RWPE1 (cell line): ENCODE measurements at regions not wholly inside any gene's neighbourhood (a gene's known extent, or its start where the extent isn't known, plus 50 kb on each side); places are given as distances from the start of the nearest gene placed in this dataset.
"Not testable (repeated sequence)": the region's sequence is repeated elsewhere in the genome, so short reads cannot be mapped to it uniquely, and the experiment has no call there.

ENCODE experiments used
- CTCF ChIA-PET: fragments of 350-600 bp; sonication (Branson Sonifier 250); formaldehyde crosslinking; extraction: SDS; loops from one replicate; lab custom pipeline; 2021; lab: Yijun Ruan, JAX
- POLR2A ChIA-PET: fragments of 400-600 bp; formaldehyde crosslinking; extraction: SDS; loops from one replicate; lab custom pipeline; 2020; ENCODE audit warnings: antibody characterized with exemption; ENCODE audit not compliant: low non-redundant PET; lab: Yijun Ruan, JAX
- DNase-seq: peaks from one replicate; pipeline ENCODE4 v3.0.0; 2012; ENCODE audit warnings: low spot score
- H3K27ac ChIP-seq: fragments of 450-650 bp; 2 replicates; pipeline ENCODE4 v1.5.1; 2017
- TF ChIP-seq, protein P1 (sequence below): fragments of 450-650 bp; conservative IDR thresholded peaks from 2 replicates; pipeline ENCODE4 v1.5.1; 2017; ENCODE audit warnings: low read depth, mild to moderate bottlenecking

- DNase-seq = no peak
- ChIA-PET CTCF (no interaction called here), POLR2A (no interaction called here)
- TF ChIP-seq, protein P1, sequence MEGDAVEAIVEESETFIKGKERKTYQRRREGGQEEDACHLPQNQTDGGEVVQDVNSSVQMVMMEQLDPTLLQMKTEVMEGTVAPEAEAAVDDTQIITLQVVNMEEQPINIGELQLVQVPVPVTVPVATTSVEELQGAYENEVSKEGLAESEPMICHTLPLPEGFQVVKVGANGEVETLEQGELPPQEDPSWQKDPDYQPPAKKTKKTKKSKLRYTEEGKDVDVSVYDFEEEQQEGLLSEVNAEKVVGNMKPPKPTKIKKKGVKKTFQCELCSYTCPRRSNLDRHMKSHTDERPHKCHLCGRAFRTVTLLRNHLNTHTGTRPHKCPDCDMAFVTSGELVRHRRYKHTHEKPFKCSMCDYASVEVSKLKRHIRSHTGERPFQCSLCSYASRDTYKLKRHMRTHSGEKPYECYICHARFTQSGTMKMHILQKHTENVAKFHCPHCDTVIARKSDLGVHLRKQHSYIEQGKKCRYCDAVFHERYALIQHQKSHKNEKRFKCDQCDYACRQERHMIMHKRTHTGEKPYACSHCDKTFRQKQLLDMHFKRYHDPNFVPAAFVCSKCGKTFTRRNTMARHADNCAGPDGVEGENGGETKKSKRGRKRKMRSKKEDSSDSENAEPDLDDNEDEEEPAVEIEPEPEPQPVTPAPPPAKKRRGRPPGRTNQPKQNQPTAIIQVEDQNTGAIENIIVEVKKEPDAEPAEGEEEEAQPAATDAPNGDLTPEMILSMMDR = no peak
- no peak overlapping the region for H3K27ac ChIP-seq
Observed at GRCh38 chr20:48451401-48451800, 376.4 kb downstream of the PREX1 start.

GRCh38 chr20:48448666-48449600 lies 378.9 kb downstream of the PREX1 start:
- DNase-seq = no peak
- ChIA-PET CTCF (interaction anchor here (0.7 to 1.1 kb wide), 4 partner anchors 171 to 723 kb away, joined by 3 to 4 read pairs (median 3); no protein-coding TSS in a partner anchor), POLR2A (no interaction called here)

GRCh38 chr20:48447456-48447855 lies 380.3 kb downstream of the PREX1 start:
- ChIA-PET CTCF (interaction anchor here (0.6 to 1.1 kb wide), 2 partner anchors 174 to 271 kb away, joined by 3 to 6 read pairs; no protein-coding TSS in a partner anchor), POLR2A (no interaction called here)
- no peak overlapping the region for H3K27ac ChIP-seq
- DNase-seq = no peak
- TF ChIP-seq, protein P1 = no peak

More at GRCh38 chr20:48448666-48449600, 378.9 kb downstream of the PREX1 start:
- H3K27ac ChIP-seq = no peak overlapping the region
- TF ChIP-seq, protein P1 = no peak

DNA sequence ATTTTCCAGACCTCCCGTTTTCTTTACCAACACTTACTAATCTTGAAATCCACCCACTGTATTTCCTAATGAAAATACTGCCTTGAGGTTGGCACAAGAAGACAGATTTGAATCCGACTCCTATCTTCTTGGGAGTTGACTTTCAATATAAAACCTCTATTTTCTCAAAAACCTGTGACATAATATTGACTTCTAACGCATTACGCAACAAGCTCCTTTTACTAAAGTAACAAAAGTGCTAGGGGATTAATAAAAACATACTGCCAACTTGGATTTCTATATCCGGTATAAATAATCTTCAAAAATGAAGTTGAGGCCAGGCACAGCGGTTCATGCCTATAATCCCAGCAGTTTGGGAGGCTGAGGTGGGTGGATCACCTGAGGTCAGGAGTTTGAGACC lies 382.0 kb downstream of the PREX1 start:
- POLR2A ChIA-PET = no interaction called here
- CTCF ChIA-PET = interaction anchor here (0.7 to 1.4 kb wide), 3 partner anchors 149 to 175 kb away, joined by 3 to 10 read pairs (median 3); no protein-coding TSS in a partner anchor
- no peak overlapping the region for H3K27ac ChIP-seq
- no peak for DNase-seq
- TF ChIP-seq, protein P1 = no peak

DNA sequence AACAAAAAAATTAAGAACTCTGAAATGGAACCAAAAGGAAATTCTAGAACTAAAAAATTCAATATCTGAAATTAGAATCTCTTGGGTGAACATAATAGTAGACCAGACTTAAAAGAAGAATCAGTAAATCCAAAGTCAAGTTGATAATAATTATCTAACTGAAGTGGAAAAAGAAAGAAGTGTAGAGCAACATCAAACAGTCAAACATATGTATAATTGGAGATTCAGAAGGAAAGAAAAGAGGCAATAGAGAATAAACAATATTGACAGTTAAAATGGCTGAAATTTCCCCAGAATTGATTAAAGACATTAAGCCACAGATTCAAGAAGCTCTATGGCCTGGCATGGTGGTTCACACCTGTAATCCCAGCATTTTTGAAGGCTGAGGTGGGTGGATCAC lies 383.6 kb downstream of the PREX1 start:
- DNase-seq = no peak
- ChIA-PET POLR2A (no interaction called here), CTCF (interaction anchor here (0.8 kb wide), 1 partner anchor 23 kb away, joined by 6 read pairs; no protein-coding TSS in a partner anchor)
- TF ChIP-seq, protein P1 = no peak
- no peak overlapping the region for H3K27ac ChIP-seq

- ChIA-PET CTCF (no interaction called here), POLR2A (no interaction called here)
- H3K27ac ChIP-seq = no peak overlapping the region
- no peak for DNase-seq
- TF ChIP-seq, protein P1 = no peak
Observed at GRCh38 chr20:48440916-48441315, 386.9 kb downstream of the PREX1 start.

- DNase-seq, H3K27ac ChIP-seq, POLR2A ChIA-PET: not testable (repeated sequence)
- CTCF ChIA-PET = interaction anchor here (0.7 kb wide), 1 partner anchor 24 kb away, joined by 3 read pairs; no protein-coding TSS in a partner anchor
Observed at GRCh38 chr20:48440261-48440660, 387.5 kb downstream of the PREX1 start.
